Stimulated activated CD8-positive, alpha-beta memory T cell treated with anti-CD3 and anti-CD28 coated beads, Interleukin-15, amount 100 ng/mL, for 1 hour (primary cell): ENCODE measurements at regions not wholly inside any gene's neighbourhood (a gene's known extent, or its start where the extent isn't known, plus 50 kb on each side); places are given as distances from the start of the nearest gene placed in this dataset.

Experiments used
- DNase-seq: peaks from one replicate; pipeline ENCODE4 v3.0.0-alpha.2; 2020; ENCODE audit warnings: low read depth

DNA sequence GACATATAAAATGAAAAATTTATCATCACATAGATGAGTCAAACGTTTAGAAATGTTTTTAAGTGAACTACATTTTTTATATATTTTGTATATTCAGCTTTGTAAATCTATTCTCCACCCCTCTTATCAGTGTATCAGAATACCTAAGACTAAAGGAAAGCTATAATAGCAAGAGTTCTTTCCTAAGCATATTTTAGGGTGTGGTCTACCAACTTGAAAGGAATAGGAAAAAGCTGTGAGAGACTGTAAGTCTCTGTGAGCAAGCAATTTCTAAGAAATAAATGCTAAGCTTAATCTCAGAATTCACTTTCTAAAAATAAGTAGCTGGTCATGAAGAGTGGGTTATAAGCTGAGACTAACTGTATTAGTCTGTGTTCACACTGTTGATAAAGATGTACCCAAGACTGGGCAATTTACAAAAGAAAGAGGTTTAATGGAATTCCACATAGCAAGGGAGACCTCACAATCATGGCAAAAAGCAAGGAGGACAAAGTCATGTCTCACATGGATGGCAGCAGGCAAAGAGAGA, 175.4 kb upstream of the PREP start:
- no peak for DNase-seq

DNA sequence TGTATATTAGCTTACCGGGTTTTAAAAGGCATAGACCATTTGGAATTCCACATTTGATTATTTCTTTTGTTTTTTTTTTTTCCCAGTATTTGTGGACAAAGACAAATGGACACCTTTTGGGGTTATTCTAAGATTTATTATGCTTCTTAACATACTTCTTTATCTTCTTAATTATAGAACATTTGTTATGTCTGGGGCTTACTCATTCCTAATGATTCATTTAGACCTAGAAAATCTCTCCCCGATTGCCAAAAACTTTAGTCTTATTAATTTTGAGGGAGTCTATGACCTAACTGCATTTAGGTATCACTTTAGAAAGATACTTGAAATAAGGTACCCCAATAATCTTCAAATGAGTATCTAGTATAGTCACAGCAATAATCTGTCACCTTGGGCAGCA, 170.7 kb upstream of the PREP start:
- no peak for DNase-seq

DNA sequence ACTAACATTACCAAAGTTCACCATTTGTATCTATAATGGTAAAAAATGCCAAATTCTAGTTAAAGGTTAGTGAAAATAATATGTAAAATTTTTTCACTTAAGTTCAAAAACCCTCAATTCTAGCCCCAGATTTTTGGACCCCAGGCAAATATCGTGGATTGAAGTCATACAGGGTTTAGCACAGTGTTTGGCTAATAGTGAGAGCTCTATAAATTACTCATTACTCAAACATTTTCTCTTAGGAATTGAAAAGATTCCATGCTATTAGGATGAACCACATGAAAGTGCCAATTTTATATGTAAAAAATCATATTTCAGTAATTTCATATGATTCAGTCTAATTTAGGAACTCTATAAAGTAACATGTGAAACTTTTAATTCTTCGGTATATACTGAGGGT, 170.3 kb upstream of the PREP start:
- DNase-seq = no peak

DNA sequence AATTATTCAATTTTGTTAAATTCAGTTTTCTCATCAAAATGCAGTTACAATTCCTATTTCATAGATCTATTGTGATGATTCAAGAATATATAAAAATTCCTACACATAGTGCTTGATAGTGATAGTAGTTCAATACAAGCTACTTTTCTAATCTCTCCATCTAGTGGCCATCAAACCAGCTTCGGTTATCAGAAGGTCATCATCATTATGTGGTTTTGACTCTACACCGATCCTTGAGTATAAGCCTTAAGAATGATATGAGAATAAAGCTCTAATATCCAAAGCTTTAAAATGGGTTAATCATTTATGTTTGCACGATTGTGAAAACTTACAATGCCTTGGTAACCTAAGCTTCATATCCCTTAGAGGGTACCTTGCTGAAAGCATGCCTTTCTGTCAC, 167.5 kb upstream of the PREP start:
- no peak for DNase-seq

DNA sequence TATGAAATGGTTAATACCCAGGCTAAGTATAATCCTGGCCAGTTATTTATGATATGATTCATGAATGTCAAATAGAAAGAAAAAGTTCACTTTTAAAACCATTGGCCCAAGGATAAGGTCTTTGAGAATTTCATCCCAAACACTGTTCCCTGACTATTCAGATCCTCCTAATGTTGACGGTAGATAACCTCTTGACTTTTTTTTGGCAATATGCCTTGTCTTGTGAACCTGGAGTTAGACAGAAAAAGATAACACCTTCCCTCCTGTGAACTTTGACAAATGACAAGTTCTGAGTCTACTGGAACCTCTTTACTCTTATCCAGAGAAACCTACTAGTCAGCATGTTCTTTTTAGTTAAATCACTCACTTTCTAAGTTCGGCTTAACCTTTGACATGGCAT, 166.8 kb upstream of the PREP start:
- no peak for DNase-seq

DNA sequence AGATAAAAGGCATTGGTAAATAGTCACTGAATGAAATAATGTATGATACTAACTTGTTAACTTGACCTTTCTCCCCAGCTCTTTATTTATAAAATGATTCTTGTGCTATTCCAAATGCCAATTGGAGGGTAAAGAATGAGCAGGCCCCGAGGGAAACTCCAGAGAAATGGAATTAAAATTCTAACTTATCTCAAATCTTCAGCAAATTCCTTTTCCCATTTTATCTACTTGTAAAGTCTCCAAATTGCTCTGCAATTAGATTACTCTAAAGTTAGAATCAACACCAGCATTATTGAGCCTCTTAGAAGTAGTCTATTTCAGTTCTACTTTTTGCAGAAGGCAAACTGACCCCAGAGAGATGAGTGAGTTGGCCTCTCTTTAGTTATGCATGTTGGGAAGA, 165.9 kb upstream of the PREP start:
- DNase-seq = no peak

DNA sequence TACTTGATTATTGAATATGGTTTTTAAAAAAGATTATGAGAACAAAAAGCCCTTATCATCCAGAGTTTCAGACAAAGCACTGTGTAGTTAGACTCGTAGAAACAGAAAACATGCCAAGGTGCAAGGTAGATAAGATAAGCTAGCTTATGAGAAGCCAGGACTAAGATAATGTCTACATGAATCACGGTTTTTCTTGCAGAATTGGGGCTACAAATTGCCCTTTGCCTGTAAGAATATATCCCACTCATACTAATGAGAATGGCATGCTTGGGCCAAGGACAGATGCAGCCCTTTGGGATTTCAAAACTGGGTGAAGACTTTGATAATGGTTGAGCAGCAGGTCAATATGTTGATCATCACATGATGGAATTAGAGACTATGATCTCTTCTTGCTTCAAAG, 165.3 kb upstream of the PREP start:
- DNase-seq = no peak

DNA sequence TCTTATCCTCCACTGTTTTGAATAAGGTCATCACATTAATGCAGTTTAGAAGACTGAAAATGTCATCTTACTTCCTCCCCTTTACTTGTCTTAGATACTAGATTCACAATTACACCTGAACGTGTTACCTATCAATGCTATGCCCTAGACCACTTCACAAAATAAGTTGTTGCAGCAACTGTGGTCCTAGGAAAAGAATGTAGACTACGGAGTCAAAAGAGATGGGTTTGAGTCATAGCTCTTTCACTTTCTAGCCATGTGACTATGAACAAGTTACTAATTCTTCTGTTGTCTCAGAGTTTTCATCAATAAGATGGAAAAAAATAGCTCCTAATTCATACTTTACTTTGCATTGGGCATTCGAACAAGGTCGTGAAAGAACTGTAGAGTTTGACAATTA, 164.3 kb upstream of the PREP start:
- DNase-seq = no peak

DNA sequence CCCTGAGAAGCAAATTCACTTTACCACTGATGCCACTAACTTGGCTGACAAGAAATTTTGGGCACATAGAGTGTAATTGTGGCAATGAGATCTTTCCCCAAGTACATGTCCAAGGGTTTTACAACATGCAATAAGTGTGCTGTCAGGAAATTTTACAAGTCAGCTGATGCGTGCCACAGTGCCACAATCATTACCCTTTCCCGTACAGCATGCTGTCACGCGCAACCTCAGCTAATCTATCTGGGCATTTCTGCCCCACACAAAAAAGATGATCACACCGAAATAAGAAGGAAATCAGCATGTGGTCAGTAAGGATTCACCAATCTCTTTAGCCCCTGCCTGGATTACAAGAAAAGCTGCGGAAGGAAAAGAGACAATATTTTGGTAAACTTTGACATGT, 163.6 kb upstream of the PREP start:
- DNase-seq = no peak

DNA sequence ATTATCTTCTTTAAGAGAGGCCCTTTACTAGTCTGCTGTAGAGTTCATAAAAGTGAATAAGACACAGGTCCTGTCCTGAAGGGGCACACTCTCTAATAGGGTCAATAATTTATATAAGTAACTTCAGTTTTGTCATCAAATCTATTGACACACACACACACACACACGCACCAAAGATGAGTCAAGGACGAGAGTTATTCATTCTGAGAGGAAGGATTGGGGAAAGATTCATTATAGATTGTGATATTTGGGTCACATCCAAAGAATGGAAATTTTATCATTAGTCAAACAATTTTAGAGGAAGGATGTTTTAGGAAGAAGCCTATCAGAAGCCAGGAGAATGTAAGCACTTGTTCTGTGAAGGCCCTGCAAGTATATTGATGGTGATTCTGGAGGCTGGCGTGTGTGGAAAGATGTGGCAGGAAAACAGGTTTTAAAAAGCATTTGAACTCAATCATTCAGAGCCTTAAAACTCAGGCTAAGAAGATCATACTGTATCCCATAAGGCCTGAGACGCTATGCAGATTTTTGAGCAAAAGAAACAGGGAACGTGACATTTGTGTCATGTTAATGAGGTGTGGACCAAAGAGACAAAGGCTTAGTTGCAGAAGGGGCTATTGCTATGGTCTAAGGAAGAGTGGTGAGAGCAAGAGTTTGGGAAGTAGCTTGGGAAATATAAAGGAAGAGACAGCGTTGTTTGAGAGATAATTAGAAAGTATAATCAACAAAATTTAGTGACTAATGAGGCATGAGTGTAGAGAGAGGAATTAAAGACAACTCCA, 161.4 kb upstream of the PREP start:
- DNase-seq = no peak

DNA sequence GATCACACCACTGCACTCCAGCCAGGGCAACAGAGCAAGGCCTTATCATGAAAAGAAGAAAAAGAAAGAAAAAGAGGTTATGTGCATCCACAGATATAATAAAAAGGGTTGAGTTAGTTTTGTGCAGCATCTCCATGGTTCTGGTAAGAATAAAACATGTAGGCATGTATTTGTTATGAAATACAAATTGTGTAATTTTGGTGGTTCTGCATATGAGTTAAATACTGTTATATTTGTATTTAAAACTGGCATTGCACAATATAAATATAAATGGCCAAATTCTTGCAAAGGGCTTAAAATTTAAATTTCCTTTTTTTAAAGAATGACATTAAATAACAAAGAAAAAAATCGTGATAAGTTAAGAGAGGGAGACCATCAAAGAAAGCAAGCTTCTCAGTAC, 159.1 kb upstream of the PREP start:
- DNase-seq = no peak

DNA sequence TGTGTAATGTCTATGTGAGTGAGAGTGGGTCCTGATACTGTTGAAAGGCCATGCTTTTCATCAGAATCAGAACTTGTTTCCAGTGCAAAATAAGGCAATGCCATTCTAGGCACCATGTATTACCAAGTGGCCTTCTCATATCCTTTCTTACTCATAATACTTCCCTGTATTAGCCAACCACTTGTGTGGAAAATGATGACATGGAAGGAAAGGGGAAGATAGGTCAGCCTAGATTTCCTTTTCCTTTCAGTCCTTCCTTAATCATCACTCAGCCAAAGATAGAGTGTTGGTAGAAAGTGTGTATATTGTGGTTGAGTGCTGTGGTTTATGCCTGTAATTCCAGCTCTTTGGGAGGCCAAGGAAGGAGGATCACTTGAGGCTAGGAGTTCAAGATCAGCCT, 158.6 kb upstream of the PREP start:
- no peak for DNase-seq

DNA sequence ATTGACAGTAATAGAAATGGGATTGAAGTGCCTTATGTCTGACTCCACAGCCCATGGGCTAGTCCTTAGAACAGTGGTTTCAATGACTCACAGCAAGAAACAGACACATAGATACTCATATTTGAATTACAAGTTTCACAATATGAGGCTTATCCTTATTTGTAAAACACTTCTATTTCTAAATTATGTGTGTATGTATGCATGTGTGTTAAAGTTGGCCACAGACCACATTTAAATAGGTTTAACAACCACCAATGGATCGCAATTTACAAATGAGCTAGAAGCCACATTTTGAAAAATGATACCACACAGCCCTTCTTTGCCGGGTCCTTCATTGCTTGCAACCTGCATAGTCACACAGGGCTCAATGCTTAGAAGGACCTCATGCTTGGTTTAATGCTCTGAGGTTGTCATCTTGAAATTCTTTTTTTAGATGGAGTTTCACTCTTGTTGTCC, 157.8 kb upstream of the PREP start:
- no peak for DNase-seq

DNA sequence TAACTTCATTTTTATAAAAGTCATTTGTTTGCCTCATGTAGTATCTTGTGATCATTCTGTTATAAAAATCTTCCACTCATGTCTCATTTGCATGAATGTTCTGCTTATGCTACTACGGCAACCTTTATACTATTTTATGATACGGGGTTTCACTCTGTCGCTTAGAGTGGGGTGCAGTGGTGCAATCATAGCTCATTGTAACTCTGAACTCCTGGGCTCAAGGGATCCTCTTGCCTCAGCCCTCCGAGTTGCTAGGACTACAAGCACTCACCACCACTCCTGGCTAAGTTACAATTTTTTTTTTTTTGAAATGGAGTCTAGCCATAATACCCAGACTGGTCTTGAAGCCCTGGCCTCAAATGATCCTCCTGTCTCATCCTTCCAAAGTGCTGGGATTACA, 154.4 kb upstream of the PREP start:
- DNase-seq = no peak

DNA sequence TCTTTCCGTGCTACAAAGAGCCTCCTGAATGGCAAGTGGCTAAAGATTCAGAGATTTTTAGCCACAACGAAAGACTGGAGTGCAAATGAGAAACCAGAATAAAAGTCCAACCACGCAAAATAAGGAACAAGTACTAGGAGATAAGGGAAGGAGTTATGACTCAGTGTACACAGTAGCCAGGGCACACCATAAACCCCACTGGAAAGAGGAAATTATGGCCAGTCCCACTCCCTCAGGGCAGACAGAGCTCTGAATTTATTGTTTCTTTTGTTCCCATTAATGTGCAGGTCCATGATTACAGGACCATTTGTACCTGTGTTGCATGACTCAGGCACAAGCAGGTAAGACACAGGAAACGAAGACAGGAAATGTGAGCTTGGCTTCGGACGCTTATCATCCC, 150.3 kb upstream of the PREP start:
- DNase-seq = no peak

DNA sequence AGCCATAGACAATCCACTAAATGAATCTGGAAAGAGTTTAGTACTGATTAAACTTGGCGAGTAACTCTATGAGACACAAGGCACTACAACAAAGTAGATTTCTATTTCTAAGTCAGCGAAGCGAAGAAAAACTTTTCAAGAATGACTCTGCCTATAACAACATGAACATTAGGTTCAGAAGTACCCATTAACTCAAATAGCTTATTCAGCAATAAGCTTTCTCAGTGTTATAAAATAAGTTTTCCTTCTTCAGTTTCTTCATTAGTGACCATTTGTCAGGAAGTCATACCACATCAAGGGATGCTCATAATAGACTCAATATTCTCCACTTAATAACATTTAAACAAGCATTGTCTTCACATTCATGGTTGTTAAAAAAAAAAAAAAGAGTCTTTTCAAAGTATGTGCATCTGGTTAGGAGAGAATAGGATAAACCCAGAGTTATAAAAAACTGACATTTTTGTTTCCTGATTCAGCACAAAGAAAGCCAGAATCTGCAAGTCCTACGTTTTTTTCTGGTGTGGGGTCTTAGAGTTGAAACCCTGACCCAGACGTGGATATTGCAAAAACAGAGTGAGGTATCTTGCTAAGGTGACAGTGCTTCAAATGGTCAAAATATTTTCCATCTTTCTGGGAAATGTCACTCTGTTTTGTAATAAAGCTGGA, 148.2 kb upstream of the PREP start:
- no peak for DNase-seq

DNA sequence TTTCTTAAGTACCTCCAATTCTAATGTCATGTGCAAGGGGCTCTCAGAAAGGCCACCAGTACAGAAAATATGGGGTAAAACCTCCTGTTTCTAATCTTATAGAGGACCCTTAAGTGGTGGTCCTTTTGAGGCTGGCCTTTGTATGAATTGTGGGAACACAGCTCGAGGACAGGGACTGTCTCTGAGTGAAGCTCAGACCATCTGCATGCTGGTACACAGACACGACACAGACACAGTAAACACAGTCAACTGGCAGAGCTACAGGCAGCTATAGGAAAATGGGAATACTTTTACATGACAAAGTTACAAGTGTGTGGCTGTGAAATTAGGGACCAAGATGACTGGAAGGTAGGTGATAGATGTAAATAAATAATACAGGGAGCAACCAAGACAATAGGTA, 143.9 kb upstream of the PREP start:
- DNase-seq = no peak

DNA sequence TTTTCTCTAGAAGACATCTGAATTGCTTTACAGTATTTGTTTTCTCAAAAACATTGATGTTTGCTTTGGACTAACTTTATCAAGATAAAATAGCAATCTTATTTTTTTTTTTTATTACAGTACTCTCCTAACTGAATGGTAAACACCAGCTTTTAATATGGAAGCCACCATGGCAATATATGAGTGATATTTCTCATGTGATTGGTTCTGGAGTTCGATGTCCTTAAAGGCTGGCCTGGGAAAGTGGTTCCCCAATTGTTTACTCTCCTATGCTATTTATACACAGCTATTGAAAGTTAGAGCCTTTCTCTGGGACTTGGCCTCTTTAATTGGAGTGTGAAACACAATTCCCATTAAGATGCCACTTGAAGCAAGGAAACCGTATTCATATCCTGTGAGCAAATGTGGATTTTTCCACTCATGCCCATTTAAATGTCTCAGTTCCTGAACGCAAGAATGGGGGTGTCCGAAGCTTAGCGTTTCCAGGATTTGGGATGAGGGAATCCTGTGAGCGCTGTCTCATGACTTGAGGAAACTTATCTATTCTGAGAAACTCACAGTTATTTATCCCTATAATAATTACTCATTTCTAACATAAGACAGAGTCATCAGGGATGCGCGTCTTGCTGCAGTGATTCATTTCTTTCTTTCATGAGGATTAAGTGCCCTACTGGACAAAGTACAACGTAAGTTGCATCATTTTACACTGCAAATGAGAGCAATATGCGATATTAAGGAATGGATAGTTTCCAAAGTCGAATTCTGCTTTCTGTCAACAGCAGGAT, 143.3 kb upstream of the PREP start:
- DNase-seq = no peak

DNA sequence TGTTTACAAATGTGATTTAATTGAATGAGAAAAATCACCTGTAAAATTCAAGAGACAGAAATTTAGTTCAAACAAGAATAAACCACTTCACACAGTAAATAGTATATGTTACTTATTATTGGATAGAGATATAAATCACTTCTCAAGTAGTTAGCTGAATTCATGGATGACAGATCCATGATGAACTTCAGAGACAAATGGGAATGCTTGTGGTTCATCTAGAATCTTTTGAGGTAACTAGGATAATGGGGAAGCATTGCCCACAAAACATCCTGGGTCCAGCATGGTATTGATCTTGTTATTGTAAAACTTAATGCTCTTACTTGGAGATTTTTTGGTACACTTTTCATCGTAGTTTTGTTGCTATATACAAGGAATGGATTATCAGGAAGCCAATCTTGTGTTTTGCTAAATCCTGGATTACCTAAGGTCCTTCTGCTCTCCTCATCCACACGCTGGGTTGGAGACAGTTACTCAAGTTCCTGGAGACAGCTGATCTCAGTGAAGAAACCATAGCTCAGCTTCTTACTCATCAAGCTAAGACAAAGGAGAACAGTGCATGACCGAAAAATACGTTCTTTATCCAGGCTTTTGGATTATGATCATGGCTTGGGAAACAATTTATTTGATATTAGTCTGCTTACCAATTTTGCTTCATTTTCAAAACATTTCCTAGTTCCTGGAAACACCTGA, 142.5 kb upstream of the PREP start:
- no peak for DNase-seq

DNA sequence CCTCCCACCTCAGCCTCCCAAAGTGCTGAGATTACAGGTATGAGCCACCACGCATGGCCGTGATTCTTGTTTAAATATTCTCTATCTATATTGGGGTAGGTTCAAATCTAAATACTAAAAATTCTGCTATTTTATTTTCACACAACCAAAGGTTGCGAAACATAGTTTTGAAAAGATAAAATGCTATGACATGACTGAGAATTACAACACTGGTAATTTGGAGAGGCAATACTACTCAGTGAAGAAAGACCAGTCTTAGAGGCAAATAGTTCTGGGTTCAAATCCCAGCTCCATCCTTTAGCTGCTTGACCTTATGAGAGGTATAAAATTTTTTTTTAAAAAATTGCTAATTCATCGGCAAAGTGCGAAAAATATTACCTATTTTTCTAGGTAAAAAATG, 137.0 kb upstream of the PREP start:
- DNase-seq = no peak

DNA sequence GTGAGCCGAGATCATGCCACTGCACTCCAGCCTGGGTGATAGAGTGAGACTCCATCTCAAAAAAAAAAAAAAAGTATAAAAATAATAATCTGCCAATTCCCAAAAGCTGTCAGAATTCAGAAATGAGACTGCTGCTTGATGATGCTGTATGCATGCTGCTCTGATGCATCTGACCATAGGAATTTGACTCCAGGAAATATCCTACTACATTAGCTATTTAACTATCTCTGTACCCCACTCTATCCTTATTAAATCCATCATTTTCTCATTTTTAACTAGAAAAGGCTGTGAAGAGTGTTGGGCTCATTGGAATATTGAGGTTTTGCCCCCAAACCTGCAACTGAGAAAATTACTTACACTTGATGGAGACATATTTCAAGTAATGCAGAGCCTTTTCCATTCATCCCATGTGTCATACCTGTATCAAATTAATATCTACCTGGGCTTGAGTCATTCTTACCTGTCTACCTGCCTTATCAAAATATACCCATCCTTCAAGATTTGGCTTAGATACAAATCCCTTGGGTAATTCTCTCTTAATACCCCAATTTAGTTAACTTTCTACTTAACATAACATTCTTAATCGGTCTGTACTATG, 135.2 kb upstream of the PREP start:
- DNase-seq = no peak

DNA sequence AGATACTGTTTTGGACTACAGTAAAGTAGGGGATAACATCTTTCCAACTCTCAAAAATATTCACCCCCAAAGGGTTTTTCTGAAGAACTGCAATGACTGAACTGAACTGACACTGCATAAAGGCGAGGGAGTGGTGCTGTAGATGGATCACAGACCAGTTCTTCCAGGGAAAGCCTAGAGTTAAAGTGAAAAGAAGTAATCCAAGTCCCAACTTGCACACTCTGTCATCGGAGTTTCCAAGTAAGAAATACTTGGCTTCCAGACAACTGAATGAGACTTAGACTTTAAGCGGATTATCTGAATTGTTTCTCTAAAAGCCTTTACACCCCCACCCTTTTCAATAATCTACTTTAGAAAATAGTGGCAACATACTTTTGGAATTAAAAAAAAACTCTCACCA, 134.1 kb upstream of the PREP start:
- DNase-seq = no peak
